Skin epidermis (tissue), 12 donors: ENCODE measurements at regions not wholly inside any gene's neighbourhood (a gene's known extent, or its start where the extent isn't known, plus 50 kb on each side); places are given as distances from the start of the nearest gene placed in this dataset.
A peak's percentile ranks its signal among the peaks of the same experiment; 100 is the strongest.

Experiments used
- H3K27ac ChIP-seq, 21 experiments: fragments of 200-600 bp; sonication (generic) in 11 of 21; one replicate each; pipeline ENCODE4 v1.5.0; 2020; ENCODE audit warnings: mild to moderate bottlenecking in 3 of 21, inconsistent platforms in 2 of 21, moderate library complexity in 2 of 21
- H3K4me3 ChIP-seq, 7 experiments: fragments of 200-600 bp; sonication (generic) in 2 of 7; one replicate each; pipeline ENCODE4 v1.5.0; 2020; ENCODE audit warnings: inconsistent platforms in 2 of 7, mild to moderate bottlenecking in 2 of 7, moderate library complexity in 1 of 7

DNA sequence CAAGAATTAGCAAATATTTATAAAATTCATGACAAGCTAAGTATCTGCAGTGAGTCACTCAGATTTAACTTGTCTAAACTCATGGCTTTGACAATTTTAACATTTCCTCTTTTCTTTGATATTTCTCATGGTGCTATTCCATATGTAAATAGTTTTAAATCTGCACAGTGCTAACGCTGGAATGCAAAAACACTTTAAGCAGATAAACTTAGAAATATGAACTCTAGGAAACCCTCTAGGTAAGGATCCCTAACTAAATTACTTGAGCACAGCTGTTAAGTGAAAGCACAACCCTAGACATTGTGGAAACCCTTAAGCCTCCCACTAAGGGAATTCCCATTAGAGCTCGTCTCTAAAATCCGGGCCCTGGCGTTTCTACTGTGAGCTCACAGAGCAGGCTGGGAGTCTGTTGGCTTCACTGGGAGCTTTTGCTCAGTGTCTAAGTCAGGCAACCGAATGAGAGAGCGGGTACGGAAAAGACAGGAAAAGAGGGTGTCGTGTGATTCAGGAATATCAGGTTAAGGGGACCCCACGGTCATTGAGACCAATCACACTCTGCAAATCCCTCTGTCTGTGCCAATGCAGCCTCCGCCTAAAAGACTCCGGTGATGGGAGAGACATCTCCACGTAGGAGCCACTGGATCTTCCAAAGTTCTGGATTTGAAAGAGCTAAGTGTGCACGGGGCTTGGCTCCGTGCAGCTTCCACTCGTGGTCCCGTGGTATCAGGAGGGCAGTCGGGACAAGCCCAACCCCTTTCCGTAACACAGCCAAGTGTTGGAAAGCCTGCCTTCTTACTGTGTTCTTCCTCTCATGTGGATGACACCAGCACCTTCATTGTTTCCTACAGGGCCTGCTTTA lies 112.3 kb upstream of the RPS6KA2 start:
- no peak overlapping the region for H3K4me3 ChIP-seq
- no peak overlapping the region for H3K27ac ChIP-seq

DNA sequence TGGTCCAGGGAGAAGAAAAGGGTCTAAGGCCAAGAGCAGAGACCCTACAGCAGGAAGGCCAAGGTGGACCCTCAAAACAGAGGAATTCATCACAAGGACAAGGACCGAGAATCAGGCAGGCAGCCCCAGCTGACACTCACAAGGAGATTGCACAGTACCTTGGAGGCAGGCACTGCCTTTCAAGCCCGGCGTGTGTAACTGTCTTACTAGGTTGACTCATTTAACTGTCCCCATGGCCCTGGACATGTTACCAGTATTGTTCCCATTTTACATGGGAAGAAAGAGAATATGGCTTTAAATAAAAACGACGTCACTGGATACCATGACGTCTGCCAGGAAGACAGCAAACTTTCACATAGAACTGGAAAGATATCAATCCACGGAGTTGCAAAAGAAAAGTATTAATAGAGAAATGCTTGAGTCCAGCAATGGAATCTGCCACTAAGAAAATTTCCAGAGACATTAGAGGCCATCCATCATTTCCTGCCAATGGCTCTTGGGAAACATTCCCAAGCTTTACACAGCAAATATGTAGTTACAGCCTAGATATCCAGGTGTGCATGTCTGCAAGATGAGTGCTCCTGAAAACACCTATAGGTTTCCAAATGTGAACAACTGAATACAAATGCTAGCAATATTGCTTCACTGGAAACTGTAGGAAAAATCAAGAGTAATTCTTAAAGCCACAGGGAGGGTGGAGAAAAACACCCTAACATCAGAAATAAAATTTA lies 111.5 kb upstream of the RPS6KA2 start:
- Histone ChIP-seq H3K4me3 (no peak overlapping the region), H3K27ac (no peak overlapping the region)

DNA sequence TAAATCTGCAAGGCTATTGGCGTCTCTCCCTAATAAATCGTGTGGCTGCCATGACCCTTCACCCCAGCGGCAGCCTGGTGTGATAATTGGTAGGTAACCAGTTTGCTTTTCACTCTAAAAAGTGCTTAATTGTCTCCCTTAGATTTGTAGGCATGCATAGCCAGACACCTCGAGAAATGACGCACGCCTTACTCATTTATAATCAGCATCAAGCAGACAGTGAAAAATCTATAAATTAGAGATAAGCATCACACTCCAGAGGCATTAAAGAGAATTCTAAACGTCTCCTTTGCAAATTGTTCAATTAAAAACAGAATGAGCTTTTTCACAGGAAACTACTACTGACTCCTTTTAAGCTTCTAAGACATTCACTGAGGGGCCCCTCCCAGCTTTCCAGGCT lies 110.2 kb upstream of the RPS6KA2 start:
- Histone ChIP-seq H3K4me3 (no peak overlapping the region), H3K27ac (no peak overlapping the region)

DNA sequence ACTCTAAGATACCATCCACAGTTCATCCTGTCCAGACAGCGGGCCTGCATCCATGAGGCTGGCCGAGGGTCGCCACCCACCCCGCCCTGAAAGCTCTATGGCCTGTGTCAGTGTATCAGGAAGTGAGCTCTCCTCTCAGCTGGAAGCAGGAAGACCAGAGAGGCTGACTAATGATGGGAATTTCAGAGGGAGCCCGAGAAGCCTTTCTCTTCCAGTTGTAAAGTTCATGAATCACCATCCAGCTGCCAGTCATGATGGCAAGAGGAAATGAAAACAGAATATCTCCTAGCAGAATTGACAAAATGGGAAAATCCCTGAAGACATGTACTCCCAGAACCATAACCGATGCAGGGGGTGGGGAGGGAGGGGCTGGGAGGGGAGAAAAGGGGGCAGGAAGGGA lies 109.6 kb upstream of the RPS6KA2 start:
- Histone ChIP-seq H3K27ac (peak overlapping the region in 1 of 21 experiments; percentile 11), H3K4me3 (no peak overlapping the region)

DNA sequence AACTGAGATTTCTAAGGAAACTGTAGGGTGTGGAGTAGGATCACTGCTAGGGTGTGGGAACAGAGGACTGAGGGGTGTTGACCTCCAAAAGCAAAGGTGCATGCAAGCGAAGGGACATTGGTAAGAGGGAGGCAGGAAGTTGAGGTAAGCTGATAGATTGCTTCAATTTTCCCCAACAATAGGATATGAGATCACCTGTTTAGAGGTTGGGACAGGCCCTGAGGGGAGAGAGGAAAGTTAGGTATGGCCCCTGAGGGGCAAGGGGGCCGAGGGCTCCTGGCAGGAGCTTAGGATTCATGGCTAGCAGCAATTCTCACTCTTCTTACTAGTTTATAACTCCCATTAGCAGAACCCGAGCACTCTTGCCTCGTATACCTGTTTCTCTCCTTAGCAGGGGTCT lies 106.8 kb upstream of the RPS6KA2 start:
- Histone ChIP-seq H3K4me3 (no peak overlapping the region), H3K27ac (no peak overlapping the region)

DNA sequence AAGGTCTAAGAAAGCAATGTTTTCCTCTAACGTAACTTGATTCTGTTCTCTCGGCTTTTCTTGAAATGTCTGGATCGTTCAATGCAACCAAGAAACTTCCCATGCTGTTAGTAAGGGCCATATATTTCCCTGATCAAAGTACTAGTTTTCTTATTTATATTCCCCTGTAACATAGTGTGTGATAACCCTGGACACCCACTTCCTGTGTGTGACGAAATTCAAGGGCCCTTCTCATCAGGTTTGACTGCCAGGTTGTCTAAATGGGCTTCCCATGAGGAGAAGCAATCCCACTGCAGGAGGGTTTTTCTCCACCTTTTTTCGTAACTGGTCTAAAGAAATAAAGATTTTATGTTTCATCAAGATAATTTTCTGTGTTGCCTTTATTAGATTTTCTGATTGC lies 102.6 kb upstream of the RPS6KA2 start:
- no peak overlapping the region for H3K4me3 ChIP-seq
- H3K27ac ChIP-seq = no peak overlapping the region

DNA sequence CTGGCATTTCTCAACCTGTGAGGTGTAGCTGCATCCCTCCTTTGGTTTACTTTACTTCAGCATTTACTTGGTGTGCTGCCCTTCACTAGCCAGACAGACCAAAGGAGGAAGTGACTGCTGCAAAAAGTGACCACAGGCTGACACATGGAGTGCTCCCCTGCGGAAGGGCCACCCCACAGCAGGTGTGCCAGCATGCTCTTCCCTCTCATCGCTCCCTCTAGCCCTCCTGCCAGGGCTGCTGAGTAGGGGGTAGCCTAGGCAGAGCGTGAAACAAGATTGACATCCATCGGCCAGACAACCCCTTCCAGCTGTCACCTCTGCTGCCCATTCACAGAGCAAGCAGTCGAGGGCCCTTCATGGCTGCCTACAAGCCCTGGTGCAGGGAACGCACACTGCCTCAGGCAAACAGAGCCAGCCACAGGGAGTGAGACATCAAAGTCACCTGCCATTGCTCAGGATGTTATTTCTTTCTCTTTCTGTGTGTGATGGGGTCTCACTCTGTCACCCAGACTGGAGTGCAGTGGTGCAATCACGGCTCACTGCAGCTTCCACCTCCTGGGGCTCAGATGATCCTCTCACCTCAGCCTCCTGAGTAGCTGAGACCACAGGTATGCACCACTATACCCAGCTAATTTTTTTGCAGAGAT lies 102.0 kb upstream of the RPS6KA2 start:
- Histone ChIP-seq H3K4me3 (no peak overlapping the region), H3K27ac (no peak overlapping the region)

DNA sequence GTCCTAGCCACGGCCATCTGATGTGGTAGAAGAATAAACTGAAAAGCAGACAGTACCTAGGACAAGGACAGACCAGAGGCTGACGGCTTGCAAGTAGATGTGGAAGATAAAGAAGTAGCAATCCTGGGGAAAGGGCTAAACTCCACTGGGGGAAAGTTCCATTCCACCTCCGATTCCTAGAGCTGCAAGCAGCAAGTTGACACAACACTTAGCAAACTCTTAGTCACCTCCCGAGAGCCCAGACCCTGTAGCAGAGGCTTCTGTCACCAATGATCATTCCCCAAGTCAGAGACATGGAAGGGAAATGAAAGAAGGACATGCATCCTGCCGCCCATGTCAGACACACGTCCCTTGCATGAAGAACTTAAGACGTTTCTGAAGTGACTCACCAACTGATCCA lies 99.2 kb upstream of the RPS6KA2 start:
- H3K27ac ChIP-seq = no peak overlapping the region
- no peak overlapping the region for H3K4me3 ChIP-seq

DNA sequence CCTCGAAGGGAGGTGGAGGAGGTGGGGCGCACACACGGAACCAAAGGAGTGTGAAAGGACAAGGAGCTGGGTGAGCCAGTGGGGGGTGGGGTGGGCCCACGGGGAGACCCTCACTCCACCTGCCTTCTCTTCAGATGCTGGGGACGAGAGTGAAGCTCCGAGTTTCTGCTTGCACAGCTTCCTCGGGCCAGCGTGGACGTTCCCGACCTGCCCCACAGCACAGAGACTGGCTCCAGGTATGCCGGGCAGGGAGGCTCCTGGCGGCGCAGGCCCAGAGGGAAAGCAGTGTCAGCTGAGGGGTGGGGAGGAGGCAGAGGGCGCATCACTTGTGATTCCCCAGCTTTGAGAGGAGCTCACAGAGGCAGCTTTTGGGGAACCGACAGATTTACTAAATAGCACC lies 98.5 kb upstream of the RPS6KA2 start:
- Histone ChIP-seq H3K4me3 (no peak overlapping the region), H3K27ac (no peak overlapping the region)

DNA sequence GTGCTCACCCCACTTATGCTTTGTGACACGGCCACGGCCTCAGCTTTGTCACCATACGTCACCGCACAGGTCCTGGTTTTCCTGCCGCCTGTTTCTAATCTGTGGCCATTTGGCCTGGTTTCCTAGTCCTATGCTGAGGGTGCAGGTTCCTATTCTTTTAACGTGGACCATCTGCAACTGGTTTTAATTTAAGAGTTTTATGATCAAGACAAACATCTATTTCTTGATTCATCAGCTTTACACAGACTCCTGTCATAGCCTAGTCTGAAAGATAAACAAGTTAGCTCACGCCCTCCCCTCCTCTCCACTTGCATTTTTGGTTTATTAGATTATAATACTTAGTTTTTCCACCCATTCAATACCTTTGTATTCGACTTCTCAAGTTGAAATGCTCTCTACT lies 97.5 kb upstream of the RPS6KA2 start:
- Histone ChIP-seq H3K27ac (no peak overlapping the region), H3K4me3 (no peak overlapping the region)

DNA sequence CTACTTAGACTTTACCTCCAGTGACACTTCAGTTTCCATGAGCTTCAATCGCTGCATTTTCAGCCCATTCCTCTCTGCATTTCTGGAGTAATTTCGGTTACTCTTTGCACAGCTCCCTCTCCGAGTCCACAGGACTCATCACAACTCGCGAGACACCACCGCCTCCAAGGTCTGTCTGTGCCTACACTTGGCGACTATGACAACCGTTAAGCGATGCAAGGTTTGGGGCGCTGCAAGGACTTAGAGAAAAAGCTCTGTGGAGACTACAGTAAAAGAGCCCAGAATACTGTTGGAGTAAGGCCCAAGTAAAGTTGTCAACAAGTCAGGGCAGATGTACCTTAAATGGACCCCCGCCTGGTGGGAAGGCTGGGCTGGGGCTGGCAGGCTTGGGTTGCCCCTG lies 95.7 kb upstream of the RPS6KA2 start:
- H3K4me3 ChIP-seq = no peak overlapping the region
- H3K27ac ChIP-seq = no peak overlapping the region

DNA sequence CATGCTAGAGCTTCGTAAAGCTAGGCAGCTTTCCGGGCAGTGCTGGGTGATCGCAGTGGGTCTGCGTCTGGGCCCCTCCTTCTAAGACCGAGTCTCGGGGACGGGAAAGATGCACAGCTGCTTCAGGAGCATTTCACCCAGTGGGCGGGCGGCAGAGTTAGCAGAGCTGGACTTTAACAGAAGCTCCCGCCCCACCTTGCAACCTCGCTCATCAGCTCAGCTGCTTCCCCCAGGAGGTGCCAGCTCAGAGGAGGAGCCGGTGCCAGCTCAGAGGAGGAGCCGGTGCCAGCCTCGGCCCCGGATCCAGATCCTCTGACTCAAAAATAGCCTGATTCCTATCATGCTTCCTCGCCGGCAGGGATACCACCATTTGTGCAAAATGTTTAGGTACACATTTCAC lies 94.5 kb upstream of the RPS6KA2 start:
- Histone ChIP-seq H3K27ac (no peak overlapping the region), H3K4me3 (no peak overlapping the region)

DNA sequence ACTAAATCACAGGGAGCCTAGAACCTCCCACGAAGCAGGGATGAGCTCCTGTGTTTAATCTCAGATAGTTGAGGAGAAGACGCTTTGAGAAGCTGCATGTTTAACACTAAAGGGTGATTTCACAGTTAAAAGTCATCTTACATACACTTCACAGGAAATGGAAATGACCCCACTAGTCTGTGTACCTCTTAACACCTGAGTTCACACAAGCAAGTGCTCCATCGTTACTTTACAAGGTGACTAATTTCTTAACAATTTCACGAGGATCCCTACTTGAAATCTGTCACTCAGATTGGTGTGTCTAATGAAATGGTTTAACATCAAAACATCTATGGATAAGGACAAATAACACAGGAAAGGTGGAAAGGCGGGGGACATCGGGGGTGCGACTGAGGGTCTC lies 93.8 kb upstream of the RPS6KA2 start:
- Histone ChIP-seq H3K4me3 (no peak overlapping the region), H3K27ac (no peak overlapping the region)

DNA sequence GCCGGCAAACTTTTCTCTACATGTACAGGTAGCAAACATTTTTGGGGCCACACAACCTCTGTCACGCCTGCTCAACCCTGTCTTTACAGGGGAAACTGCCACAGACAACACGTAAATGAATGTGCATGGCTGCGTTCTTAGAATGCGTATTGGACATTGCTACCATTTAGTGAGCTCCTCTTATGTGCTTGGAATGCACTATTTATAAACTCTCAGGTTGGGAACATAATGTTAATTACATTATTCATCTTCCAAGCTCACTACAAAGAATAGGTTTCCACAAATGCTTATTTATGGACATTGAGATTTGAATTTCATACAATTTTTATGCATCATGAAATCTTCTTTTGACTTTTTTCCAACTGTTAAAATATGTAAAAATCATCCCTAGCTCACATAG lies 92.0 kb upstream of the RPS6KA2 start:
- Histone ChIP-seq H3K4me3 (no peak overlapping the region), H3K27ac (no peak overlapping the region)

DNA sequence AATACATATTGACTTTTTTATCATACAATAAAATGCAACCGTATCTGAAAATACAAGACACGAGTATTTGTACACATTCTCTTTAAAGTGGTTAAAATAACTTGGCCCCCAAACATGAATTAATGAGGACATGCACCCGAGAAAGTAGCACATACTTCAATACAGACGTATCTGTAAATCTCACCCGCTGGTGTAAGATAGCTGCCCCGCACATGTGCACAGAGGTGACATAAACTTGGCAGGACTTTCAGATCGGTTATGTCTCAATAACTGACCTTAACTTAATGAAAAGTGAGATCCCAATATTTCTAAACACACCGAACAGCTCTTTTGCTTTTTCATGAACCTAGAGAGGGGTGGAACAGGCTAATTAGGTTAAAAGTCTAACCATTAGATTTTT lies 91.5 kb upstream of the RPS6KA2 start:
- H3K27ac ChIP-seq = no peak overlapping the region

DNA sequence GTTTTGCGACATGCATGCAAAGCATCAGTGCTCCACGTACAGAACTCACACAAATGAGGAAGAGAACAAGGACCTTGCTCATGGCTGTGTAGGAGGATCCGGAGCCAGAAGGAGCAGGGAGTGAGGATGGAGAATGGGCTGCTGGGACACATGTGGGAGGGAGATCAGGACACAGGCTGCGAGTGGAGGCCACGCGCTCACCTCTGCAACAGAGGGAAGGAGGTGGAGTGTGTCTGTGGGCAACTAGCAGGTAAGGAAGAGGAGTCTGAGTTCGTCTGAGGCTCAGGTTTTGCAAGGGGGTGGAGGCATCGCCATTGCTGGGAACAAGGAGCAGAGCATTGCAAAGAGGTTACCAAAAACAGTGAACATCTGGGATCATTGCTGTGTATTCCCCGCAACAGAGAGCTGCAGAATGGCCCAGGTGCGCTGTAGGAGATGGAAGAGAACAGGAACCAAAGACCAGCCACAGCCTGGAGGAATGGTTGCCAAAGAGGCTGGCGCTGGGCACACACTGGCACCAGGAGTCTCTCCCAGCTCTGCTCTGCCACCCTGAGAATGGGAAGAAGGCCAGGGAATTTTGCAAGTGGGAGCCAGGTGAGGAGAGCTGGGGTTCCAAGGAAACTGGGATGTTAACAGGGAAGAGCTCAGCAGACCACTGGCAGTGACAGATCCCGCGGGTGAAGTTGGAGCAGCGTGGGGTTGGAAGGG lies 90.0 kb upstream of the RPS6KA2 start:
- H3K27ac ChIP-seq = no peak overlapping the region
- no peak overlapping the region for H3K4me3 ChIP-seq

More for the DNA sequence above, 91.5 kb upstream of the RPS6KA2 start:
- no peak overlapping the region for H3K4me3 ChIP-seq

DNA sequence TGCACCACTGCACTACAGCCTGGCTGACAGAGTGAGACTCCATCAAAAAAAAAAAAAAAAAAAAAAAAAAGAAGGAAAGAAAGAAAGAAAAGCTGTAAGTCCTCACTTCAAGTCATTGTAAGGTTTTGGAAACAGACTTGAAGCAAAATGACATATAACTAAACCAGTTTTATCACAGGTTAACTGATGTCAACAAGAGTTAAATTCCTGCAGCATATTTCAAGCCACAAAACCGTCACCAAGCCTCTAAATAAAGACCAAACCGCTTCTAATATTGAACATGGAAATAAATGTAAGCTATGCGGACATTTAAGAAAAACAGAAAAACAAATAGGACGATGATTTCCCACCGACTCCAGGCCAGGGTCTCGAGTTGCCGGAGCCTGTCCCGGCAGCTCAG lies 88.9 kb upstream of the RPS6KA2 start:
- Histone ChIP-seq H3K4me3 (no peak overlapping the region), H3K27ac (no peak overlapping the region)

DNA sequence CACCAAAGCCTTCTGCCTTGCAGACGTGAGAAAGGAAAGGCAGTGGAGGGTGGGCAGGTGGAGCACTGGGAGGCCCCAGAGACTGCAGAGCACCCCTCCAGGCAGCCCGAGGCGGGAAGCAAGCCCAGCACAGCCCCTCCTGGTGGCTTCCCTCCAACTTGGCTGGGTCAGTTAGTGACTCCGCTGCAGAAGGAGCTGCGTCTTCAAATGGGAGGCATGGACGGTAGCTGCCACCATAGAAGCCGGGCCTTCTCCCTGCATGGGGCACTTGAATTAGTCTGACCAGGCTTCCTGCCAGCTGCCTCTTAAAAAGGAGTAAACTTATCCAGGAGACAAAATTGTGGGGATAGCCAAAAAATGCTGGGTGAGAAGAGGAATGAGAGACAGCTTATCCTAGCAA lies 88.0 kb upstream of the RPS6KA2 start:
- Histone ChIP-seq H3K4me3 (no peak overlapping the region), H3K27ac (no peak overlapping the region)

DNA sequence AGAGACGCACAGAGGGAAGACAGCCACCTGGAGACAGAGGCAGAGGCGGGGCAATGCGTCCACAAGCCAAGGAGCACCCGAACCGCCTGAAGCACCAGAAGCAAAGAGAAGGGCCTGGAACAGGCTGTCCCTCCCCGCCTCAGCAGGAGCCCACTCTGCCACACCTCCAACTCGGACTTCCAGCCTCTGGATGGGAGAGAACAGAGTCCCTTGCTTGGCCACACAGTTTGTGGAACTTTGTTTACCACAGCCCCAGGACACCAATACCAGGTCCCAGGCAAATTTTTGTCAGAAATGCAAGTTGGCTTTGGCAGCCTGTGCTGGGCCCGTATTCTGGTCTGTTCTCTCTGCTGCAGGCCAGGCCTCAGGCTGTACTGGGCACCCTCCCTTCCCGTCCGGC lies 87.5 kb upstream of the RPS6KA2 start:
- H3K4me3 ChIP-seq = no peak overlapping the region

DNA sequence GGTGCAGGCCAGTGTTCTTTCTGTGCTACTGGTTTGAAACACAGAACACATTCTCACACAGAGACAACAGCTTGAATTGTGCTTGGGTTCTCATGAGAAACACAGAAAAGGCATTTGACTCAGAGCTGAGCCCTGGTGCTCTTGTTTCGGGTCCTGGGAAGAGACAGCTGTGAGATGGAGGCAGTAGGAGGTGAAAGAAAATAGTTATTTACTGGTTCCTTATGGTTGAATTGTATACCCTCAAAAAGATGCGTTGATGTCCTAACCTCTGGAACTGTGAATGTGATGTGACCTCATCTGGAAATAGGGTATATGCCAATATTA lies 87.1 kb upstream of the RPS6KA2 start:
- no peak overlapping the region for H3K27ac ChIP-seq
- H3K4me3 ChIP-seq = no peak overlapping the region

More for the DNA sequence above, 87.5 kb upstream of the RPS6KA2 start:
- no peak overlapping the region for H3K27ac ChIP-seq
